Upper lobe of left lung (tissue), 4 donors: ENCODE measurements at regions not wholly inside any gene's neighbourhood (a gene's known extent, or its start where the extent isn't known, plus 50 kb on each side); places are given as distances from the start of the nearest gene placed in this dataset.

ENCODE experiments used
- EP300 ChIP-seq, 4 donors: sonication (generic); formaldehyde crosslinking; IDR thresholded peaks; one replicate each; pipeline ENCODE4 v1.5.1; 2017; ENCODE audit warnings: antibody characterized with exemption in 4 of 4, control low read depth in 2 of 4
- POLR2A ChIP-seq, 4 donors: fragments of 450-650 bp; IDR thresholded peaks; one replicate each; pipeline ENCODE4 v1.5.1; 2016 to 2017; ENCODE audit warnings: antibody characterized with exemption in 4 of 4, mild to moderate bottlenecking in 2 of 4
- TF ChIP-seq, protein P1 (sequence below), 6 experiments: fragments of 450-650 bp in 4 of 6; fragments of 200-600 bp in 2 of 6; sonication (generic) in 2 of 6; IDR thresholded peaks; one replicate each; pipeline ENCODE4 v1.5.1; 2016 to 2019; ENCODE audit warnings: antibody characterized with exemption in 6 of 6

DNA sequence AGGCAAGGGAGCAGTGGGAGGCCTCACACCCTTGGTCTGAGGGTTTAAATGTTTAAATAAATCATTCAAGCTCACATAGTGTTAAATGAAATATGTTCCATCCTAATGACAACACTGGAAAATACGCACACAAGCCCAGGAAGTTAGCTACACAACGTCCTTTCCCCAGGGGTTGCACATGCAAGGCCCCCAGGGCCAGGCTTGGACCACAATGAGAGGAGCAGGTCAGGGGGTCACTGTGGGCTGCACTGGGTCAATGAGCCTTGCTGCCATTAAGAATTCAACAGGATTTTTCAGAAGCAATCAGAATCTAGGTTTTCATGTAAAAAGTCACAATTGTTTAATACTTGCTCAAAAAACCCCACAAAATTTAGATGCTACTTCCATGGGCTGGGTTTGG lies 64.9 kb upstream of the ADCY1 start:
- TF ChIP-seq, protein P1, sequence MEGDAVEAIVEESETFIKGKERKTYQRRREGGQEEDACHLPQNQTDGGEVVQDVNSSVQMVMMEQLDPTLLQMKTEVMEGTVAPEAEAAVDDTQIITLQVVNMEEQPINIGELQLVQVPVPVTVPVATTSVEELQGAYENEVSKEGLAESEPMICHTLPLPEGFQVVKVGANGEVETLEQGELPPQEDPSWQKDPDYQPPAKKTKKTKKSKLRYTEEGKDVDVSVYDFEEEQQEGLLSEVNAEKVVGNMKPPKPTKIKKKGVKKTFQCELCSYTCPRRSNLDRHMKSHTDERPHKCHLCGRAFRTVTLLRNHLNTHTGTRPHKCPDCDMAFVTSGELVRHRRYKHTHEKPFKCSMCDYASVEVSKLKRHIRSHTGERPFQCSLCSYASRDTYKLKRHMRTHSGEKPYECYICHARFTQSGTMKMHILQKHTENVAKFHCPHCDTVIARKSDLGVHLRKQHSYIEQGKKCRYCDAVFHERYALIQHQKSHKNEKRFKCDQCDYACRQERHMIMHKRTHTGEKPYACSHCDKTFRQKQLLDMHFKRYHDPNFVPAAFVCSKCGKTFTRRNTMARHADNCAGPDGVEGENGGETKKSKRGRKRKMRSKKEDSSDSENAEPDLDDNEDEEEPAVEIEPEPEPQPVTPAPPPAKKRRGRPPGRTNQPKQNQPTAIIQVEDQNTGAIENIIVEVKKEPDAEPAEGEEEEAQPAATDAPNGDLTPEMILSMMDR (IDR thresholded peaks at IDR 0.05), result no peak
- TF ChIP-seq POLR2A (IDR thresholded peaks at IDR 0.05) (no peak), EP300 (IDR thresholded peaks at IDR 0.05) (no peak)
